ENCODE measurements at regions not wholly inside any gene's neighbourhood (a gene's known extent, or its start where the extent isn't known, plus 50 kb on each side); places are given as distances from the start of the nearest gene placed in this dataset.

- ChIA-PET POLR2A (ENCODE audit: low non-redundant PET) (no interaction called here), CTCF (no interaction called here)
- Histone ChIP-seq H3K4me1 (ENCODE audit: insufficient read depth, low read length, poor library complexity, severe bottlenecking) (no peaks in the 10 kb centered on the region), H3K27ac (ENCODE audit: low read depth, low read length, poor library complexity, severe bottlenecking) (no peak overlapping the region), H3K36me3 (ENCODE audit: insufficient read depth, low read length, poor library complexity, severe bottlenecking) (no peaks in the 10 kb centered on the region), H3K4me3 (ENCODE audit: low read depth, low read length, poor library complexity, severe bottlenecking) (no peak overlapping the region), H3K27me3 (replicated peaks; ENCODE audit: insufficient read depth, low read depth, low read length, poor library complexity) (no peaks in the 10 kb centered on the region), H3K9me3 (ENCODE audit: low read depth, low read length, poor library complexity, severe bottlenecking) (no peaks in the 10 kb centered on the region)
- TF ChIP-seq CTCF (conservative IDR thresholded peaks at IDR 0.05; ENCODE audit: low read depth, low read length), result no peak
- TF ChIP-seq EZH2 (IDR thresholded peaks at IDR 0.05; ENCODE audit: borderline replicate concordance, low read depth, low read length, poor library complexity, severe bottlenecking), result no peak
- no TSS peak for BruUV-seq (replicated peaks)
- DNase-seq (ENCODE audit: low spot score), result no peak
- intact Hi-C loops (cut with micrococcal nuclease; ENCODE audit: unreplicated experiment), result no loop called here
These were observed 126.1 kb upstream of the CMC1 start for GRCh38 chr3:28115316-28115715.

- Histone ChIP-seq H3K9me3 (ENCODE audit: low read depth, low read length, poor library complexity, severe bottlenecking) (no peaks in the 10 kb centered on the region), H3K27me3 (replicated peaks; ENCODE audit: insufficient read depth, low read depth, low read length, poor library complexity) (no peaks in the 10 kb centered on the region), H3K36me3 (ENCODE audit: insufficient read depth, low read length, poor library complexity, severe bottlenecking) (no peaks in the 10 kb centered on the region), H3K4me1 (ENCODE audit: insufficient read depth, low read length, poor library complexity, severe bottlenecking) (no peaks in the 10 kb centered on the region), H3K4me3 (ENCODE audit: low read depth, low read length, poor library complexity, severe bottlenecking) (no peak overlapping the region), H3K27ac (ENCODE audit: low read depth, low read length, poor library complexity, severe bottlenecking) (no peak overlapping the region)
- TF ChIP-seq EZH2 (IDR thresholded peaks at IDR 0.05; ENCODE audit: borderline replicate concordance, low read depth, low read length, poor library complexity, severe bottlenecking) (no peak), CTCF (conservative IDR thresholded peaks at IDR 0.05; ENCODE audit: low read depth, low read length) (no peak)
- no TSS peak for BruUV-seq (replicated peaks)
- DNase-seq (ENCODE audit: low spot score), result no peak
- intact Hi-C loops (cut with micrococcal nuclease; ENCODE audit: unreplicated experiment), result no loop called here
- CTCF ChIA-PET, result no interaction called here
- POLR2A ChIA-PET (ENCODE audit: low non-redundant PET), result no interaction called here
These were observed 123.8 kb upstream of the CMC1 start for GRCh38 chr3:28117598-28117997.

GRCh38 chr3:28118087-28118486, 123.3 kb upstream of the CMC1 start:
- Histone ChIP-seq H3K9me3 (ENCODE audit: low read depth, low read length, poor library complexity, severe bottlenecking) (no peaks in the 10 kb centered on the region), H3K27me3 (replicated peaks; ENCODE audit: insufficient read depth, low read depth, low read length, poor library complexity) (no peaks in the 10 kb centered on the region), H3K36me3 (ENCODE audit: insufficient read depth, low read length, poor library complexity, severe bottlenecking) (no peaks in the 10 kb centered on the region), H3K4me1 (ENCODE audit: insufficient read depth, low read length, poor library complexity, severe bottlenecking) (no peaks in the 10 kb centered on the region), H3K27ac (ENCODE audit: low read depth, low read length, poor library complexity, severe bottlenecking) (no peak overlapping the region), H3K4me3 (ENCODE audit: low read depth, low read length, poor library complexity, severe bottlenecking) (no peak overlapping the region)
- TF ChIP-seq EZH2 (IDR thresholded peaks at IDR 0.05; ENCODE audit: borderline replicate concordance, low read depth, low read length, poor library complexity, severe bottlenecking), result no peak
- no peak for TF ChIP-seq CTCF (conservative IDR thresholded peaks at IDR 0.05; ENCODE audit: low read depth, low read length)
- CTCF ChIA-PET, result no interaction called here
- BruUV-seq (replicated peaks), result no TSS peak
- intact Hi-C loops (cut with micrococcal nuclease; ENCODE audit: unreplicated experiment), result no loop called here
- POLR2A ChIA-PET (ENCODE audit: low non-redundant PET), result no interaction called here
- no peak for DNase-seq (ENCODE audit: low spot score)
